Stimulated activated naive CD8-positive, alpha-beta T cell treated with anti-CD3 and anti-CD28 coated beads, Interleukin-15, amount 100 ng/mL, for 72 hours (primary cell): ENCODE measurements at regions not wholly inside any gene's neighbourhood (a gene's known extent, or its start where the extent isn't known, plus 50 kb on each side); places are given as distances from the start of the nearest gene placed in this dataset.
"Not testable (repeated sequence)": the region's sequence is repeated elsewhere in the genome, so short reads cannot be mapped to it uniquely, and the experiment has no call there.

ENCODE experiments used
- ATAC-seq: fragments of 150-1000 bp; cut with Tn5 transposase; 2 replicates; pipeline ENCODE4 v1.10.0; 2021; ENCODE audit warnings: mild to moderate bottlenecking, moderate library complexity
- DNase-seq, 2 donors: peaks; one replicate each; pipeline ENCODE4 v3.0.0; 2021 to 2022
- H3K27ac Mint-ChIP-seq, 2 donors: one replicate each; pipeline ENCODE4 v1.8.0; 2022; ENCODE audit warnings: mild to moderate bottlenecking in 2 of 2, mixed read lengths in 2 of 2, moderate library complexity in 2 of 2
- H3K27me3 Mint-ChIP-seq: one replicate; pipeline ENCODE4 v1.8.0; 2022; ENCODE audit warnings: mixed read lengths
- H3K4me1 Mint-ChIP-seq: one replicate; pipeline ENCODE4 v1.8.0; 2022; ENCODE audit warnings: mild to moderate bottlenecking, mixed read lengths
- H3K4me3 Mint-ChIP-seq, 2 donors: one replicate each; pipeline ENCODE4 v1.8.0; 2022; ENCODE audit warnings: mild to moderate bottlenecking in 2 of 2, mixed read lengths in 2 of 2, moderate library complexity in 1 of 2
- H3K9me3 Mint-ChIP-seq, 2 donors: one replicate each; pipeline ENCODE4 v1.8.0; 2022; ENCODE audit warnings: mixed read lengths in 2 of 2

DNA sequence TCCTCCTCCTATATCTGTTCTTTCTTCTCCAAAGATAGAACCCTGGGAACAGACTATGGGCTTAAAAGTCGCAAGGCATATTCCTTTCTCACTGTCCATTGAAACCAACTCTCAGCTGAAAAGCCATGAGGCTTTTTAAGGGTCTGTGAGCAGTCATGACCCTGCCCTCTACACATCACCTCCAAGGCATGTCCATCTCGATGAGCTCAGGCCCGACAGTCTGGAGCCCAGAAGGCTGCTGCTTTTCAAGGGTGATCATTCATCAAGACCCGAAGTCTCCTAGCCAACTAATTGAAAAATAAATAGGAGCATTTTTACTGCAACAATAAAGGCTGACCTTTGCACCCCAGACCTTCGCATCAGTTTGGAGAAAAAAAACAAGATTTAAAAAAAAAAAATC is 378.8 kb upstream of the NRSN1 start:
- no peak for DNase-seq
- no peaks in the 10 kb centered on the region for H3K27me3 Mint-ChIP-seq
- ATAC-seq = no peak
- H3K4me3 Mint-ChIP-seq = no peak overlapping the region
- no peak overlapping the region for H3K27ac Mint-ChIP-seq
- H3K9me3 Mint-ChIP-seq = no peaks in the 10 kb centered on the region
- H3K4me1 Mint-ChIP-seq = no peaks in the 10 kb centered on the region

DNA sequence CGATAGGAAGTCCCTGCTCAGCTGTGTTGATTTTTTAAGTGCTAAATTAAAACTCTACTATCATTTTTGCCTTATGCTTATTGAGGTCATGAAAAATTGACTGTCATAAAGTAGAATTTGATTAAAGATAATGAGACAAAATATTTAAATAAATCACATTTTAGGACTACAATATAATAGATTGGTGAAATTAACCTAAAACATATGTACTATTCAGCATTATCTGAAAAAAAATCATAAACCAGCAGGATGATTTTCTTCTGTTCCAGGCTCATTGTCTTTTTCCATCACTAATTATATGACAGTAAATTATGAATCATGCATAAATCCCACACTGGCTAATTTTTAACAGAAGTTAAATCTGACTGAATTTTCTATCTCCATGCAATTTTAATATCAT is 373.6 kb upstream of the NRSN1 start:
- no peak for DNase-seq
- Mint-ChIP-seq H3K9me3 (no peaks in the 10 kb centered on the region), H3K27ac (no peak overlapping the region), H3K4me1 (no peaks in the 10 kb centered on the region), H3K27me3 (no peaks in the 10 kb centered on the region), H3K4me3 (no peak overlapping the region)
- no peak for ATAC-seq

DNA sequence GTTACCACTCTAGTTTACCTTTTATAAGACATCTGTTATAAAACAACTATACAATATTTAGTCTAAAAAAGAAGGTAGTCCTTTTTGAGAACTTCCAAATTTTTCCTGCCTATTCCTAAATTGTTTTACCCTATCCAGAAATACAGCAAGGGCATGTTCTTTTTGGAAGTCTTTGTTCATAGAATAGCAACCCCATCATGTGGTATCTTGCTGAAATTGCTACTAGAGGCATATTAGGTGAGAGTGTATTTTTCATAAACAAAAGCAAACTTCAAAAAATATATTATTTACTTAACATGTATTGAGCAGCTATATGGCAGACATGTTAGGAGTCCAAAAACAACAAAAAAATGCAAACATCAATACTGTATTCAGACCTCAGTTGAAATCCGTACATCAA is 371.8 kb upstream of the NRSN1 start:
- Mint-ChIP-seq H3K9me3 (no peaks in the 10 kb centered on the region), H3K27me3 (no peaks in the 10 kb centered on the region), H3K27ac (no peak overlapping the region), H3K4me3 (no peak overlapping the region), H3K4me1 (no peaks in the 10 kb centered on the region)
- DNase-seq (no peak), ATAC-seq (no peak)

DNA sequence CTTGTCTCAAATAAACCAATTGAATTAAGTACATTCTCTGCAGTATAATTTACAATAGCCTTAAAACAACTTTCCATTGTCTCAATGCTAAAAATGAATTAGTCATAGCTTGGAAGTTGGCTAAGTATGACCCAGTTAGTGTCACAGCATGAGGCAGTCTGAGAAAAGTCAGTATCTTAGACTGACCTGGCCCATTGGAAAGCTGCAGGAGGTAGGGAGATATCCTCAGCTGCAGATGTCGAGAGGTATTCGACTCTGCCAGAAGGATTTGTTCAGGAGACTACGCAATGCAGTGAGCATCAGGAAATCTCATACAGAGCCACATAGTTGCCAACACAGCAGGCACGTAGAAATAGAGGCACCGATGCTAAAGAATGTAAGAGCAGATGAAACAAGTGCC is 350.9 kb upstream of the NRSN1 start:
- Mint-ChIP-seq H3K27ac (no peak overlapping the region), H3K9me3 (no peaks in the 10 kb centered on the region), H3K4me1 (no peaks in the 10 kb centered on the region), H3K4me3 (no peak overlapping the region), H3K27me3 (no peaks in the 10 kb centered on the region)
- DNase-seq (no peak), ATAC-seq (no peak)

DNA sequence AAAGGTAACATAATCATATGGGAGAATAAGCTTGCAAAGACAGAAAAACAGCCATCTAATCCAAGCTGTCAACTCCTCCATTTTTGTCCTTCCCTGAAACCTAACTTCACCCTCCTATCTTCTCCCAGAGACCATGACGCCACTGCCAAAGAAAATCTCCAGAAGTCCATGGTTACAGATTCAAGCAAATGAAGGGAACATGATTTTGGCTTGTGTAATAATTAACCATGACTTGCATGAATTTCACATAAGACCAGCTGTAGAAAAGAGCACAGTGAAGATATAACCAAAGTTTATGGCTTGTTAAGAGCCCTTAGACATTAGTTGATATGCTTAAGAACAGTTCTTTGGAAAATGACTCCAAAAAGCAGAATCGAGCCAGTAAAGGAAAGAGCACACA is 342.1 kb upstream of the NRSN1 start:
- no peak for ATAC-seq
- H3K27me3 Mint-ChIP-seq = no peaks in the 10 kb centered on the region
- H3K27ac Mint-ChIP-seq = no peak overlapping the region
- no peak for DNase-seq
- no peaks in the 10 kb centered on the region for H3K4me1 Mint-ChIP-seq
- no peaks in the 10 kb centered on the region for H3K9me3 Mint-ChIP-seq
- H3K4me3 Mint-ChIP-seq = no peak overlapping the region

DNA sequence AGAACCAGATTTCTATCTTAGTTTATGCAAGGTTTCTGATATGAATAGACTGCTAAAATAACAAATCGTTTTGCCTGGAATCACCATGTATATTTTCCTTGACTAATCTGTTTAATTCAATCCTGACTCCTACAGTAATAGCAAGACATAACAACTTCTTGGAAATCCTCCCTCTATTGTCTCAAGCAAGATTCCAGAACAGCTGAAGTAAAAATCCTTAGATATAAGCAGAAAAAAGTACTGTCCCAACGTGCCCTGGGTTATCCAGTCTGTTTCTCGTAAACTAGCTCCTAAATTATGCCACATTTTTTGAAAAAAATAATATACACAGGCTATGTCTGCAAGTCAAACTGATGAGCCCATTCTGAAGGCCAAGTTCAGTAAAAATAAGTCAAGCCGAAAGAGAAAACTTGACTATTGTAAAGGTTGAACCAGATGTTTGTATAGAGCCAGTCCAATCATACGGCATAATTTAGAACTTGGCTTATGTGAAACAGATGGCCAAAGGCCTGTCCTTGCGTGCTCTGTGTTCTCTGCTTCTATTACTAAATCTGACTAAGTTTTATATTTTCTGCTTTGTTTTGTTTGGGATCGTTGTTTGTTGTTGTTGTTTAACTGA is 341.6 kb upstream of the NRSN1 start:
- Mint-ChIP-seq H3K9me3 (no peaks in the 10 kb centered on the region), H3K4me3 (no peak overlapping the region), H3K27me3 (no peaks in the 10 kb centered on the region), H3K27ac (no peak overlapping the region), H3K4me1 (no peaks in the 10 kb centered on the region)
- DNase-seq (no peak), ATAC-seq (no peak)

DNA sequence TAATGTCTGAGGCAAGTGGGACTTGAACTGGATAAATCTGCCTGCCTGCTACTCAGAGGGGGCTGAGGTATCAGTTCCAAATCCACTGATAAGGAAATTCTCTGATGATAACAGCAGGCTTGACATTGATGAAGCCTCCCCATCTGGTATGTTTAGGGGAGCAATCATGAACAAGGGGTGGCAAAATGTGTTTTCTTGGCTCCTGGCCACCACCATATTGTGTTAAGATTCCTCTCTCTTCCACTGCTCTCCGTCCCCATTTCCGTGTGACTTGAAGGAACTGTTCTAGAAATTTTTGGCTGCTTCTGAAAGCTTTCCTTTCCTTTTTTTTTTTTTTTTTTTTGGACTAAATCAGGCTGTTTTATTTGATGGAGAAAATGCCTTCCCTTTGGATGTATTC is 335.3 kb upstream of the NRSN1 start:
- Mint-ChIP-seq H3K4me1 (no peaks in the 10 kb centered on the region), H3K27ac (no peak overlapping the region), H3K9me3 (peaks cover 0 to 6% of the 10 kb centered on the region in 2 donors), H3K4me3 (no peak overlapping the region), H3K27me3 (no peaks in the 10 kb centered on the region)
- ATAC-seq (no peak), DNase-seq (no peak)

DNA sequence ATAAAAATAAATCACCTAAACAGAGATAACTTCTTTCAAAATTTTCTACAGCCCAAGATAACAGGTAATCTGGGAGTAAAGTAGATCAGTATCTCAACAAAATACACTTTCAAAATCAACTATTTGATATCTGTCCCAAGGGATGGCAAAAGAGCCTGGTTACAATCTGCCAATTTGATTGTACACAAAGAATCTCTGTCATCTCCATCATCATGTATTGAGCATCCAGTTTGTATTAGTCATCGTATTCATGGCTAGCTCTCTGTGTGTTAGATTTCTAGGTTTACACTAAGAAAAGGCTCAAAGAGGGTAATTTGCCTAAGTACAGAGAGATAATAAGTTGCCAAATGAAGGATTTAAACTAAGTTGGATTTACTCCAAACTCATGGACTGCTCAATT is 329.0 kb upstream of the NRSN1 start:
- ATAC-seq (no peak), DNase-seq (no peak)
- Mint-ChIP-seq H3K4me1 (no peaks in the 10 kb centered on the region), H3K27ac (no peak overlapping the region), H3K9me3 (no peaks in the 10 kb centered on the region), H3K4me3 (no peak overlapping the region), H3K27me3 (no peaks in the 10 kb centered on the region)

DNA sequence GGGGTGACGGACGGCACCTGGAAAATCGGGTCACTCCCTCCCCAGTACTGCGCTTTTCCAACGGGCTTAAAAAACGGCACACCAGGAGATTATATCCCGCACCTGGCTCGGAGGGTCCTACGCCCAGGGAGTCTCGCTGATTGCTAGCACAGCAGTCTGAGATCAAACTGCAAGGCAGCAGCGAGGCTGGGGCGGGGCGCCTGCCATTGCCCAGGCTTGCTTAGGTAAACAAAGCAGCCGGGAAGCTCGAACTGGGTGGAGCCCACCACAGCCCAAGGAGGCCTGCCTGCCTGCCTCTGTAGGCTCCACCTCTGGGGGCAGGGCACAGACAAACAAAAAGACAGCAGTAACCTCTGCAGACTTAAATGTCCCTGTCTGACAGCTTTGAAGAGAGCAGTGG is 321.7 kb upstream of the NRSN1 start:
- not testable (repeated sequence) for H3K4me1 Mint-ChIP-seq, H3K27me3 Mint-ChIP-seq

DNA sequence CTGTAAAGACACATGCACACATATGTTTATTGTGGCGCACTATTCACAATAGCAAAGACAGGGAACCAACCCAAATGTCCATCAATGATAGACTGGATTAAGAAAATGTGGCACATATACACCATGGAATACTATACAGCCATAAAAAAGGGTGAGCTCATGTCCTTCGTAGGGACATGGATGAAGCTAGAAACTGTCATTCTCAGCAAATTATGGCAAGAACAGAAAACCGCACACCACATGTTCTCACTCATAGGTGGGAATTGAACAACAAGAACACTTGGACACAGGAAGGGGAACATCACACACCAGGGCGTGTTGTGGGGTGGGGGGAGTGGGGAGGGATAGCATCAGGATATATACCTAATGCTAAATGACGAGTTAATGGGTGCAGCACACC is 304.9 kb upstream of the NRSN1 start:
- not testable (repeated sequence) for ATAC-seq, DNase-seq, H3K27me3 Mint-ChIP-seq, H3K4me1 Mint-ChIP-seq, H3K4me3 Mint-ChIP-seq, H3K27ac Mint-ChIP-seq
- peaks cover 4 to 21% of the 10 kb centered on the region in 2 donors for H3K9me3 Mint-ChIP-seq

More for the DNA sequence above, 321.7 kb upstream of the NRSN1 start:
- ATAC-seq, H3K9me3 Mint-ChIP-seq, H3K4me3 Mint-ChIP-seq, H3K27ac Mint-ChIP-seq, DNase-seq: not testable (repeated sequence)

DNA sequence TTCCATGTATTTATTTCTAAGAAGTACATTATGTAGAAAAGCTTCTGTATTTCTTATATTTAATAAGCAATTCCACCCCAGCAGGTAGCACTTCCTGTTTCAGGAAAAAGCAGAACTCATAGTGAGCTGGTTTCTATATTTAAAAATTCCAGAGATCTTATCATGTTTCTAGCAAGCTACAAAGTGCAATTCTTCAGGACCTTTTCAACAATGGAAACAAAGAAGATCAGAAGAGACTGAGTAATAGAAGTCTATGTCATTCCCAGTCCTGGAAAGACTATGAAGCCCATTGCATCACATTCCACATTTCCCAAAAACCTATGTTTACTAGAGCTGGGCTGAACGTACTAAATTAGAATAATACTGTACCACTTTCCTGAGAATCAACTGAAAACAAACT is 302.6 kb upstream of the NRSN1 start:
- ATAC-seq (no peak), DNase-seq (no peak)
- H3K4me1 Mint-ChIP-seq = no peaks in the 10 kb centered on the region
- no peak overlapping the region for H3K27ac Mint-ChIP-seq
- H3K9me3 Mint-ChIP-seq = peaks cover 1 to 16% of the 10 kb centered on the region in 2 donors
- no peaks in the 10 kb centered on the region for H3K27me3 Mint-ChIP-seq
- H3K4me3 Mint-ChIP-seq = no peak overlapping the region

DNA sequence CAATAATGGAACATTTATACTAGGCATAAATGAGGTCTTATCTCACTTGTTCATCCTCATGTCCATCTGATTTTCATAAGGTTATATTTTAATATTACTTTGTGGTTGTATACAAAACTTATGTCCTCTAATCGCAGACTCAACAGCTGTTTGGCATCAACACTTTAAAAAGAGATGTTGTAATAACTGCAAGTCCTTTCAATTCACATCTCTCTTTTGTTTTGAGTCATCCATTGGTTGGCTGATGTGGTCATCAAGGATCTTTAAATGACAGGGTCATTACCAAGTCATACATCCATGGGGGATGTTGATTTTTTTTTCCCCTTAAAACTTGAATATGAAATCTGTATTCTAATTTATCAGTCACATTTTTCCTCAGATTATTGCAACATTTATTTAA is 299.4 kb upstream of the NRSN1 start:
- Mint-ChIP-seq H3K27ac (no peak overlapping the region), H3K4me1 (no peaks in the 10 kb centered on the region), H3K4me3 (no peak overlapping the region), H3K27me3 (no peaks in the 10 kb centered on the region), H3K9me3 (peaks cover 5 to 8% of the 10 kb centered on the region in 2 donors)
- no peak for DNase-seq
- no peak for ATAC-seq

DNA sequence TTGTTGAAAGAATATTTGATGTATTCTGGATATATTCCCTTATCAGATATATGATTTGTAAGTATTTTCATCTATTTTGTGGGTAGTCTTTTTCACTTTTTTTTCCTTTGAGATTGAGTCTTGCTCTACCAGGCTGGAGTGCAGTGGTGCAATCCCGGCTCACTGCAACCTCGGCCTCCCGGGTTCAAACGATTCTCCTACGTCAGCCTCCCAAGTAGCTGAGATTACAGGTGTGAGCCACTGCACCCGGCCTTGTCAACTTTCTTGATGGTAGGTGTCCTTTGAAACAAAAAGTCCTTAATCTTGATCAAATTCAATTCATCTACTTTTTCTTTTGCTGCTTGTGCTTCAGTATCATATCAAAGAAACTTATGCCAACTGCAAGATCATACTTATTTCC is 297.2 kb upstream of the NRSN1 start:
- no peaks in the 10 kb centered on the region for H3K4me1 Mint-ChIP-seq
- ATAC-seq = no peak
- H3K9me3 Mint-ChIP-seq = peaks cover 5 to 8% of the 10 kb centered on the region in 2 donors
- no peak for DNase-seq
- no peak overlapping the region for H3K27ac Mint-ChIP-seq
- no peaks in the 10 kb centered on the region for H3K27me3 Mint-ChIP-seq
- H3K4me3 Mint-ChIP-seq = no peak overlapping the region

DNA sequence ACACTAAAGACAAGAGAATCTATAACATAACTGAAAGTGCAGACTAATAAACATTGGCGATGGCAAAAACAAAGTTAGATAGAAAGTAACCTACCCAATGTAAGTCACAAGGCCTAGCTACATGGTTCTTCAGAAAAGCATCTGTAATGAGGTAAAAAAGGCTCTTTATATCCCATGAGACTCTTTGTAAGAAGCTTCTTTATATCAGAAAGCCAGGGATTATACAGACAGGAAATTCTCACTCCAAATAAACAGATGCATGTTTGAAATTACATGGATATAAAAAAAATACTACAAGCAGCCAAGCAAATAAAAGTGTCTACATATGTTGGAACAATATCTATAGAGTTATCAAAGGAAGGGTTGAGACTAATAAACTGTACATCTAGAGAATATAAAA is 284.9 kb upstream of the NRSN1 start:
- DNase-seq (no peak), ATAC-seq (no peak)
- Mint-ChIP-seq H3K9me3 (no peaks in the 10 kb centered on the region), H3K4me1 (no peaks in the 10 kb centered on the region), H3K4me3 (no peak overlapping the region), H3K27ac (no peak overlapping the region), H3K27me3 (no peaks in the 10 kb centered on the region)

DNA sequence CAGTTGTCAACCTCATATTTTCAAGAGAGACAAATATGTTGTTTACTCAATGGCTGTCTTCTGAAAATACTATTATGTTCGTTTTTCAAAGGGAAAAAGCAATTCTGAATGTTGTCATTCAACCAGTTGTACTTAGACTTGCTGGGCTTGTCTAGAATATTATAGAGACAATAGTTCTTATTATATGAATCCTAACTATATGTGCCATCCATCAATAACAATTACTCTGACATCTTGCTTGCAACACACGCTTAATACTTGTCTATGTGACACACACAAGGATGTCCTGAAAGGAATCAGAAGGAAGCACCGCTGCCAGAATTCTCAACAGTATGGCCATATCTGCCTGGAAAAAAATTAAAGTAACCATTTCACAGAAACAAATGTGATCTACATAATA is 283.3 kb upstream of the NRSN1 start:
- Mint-ChIP-seq H3K4me1 (no peaks in the 10 kb centered on the region), H3K27ac (no peak overlapping the region), H3K27me3 (no peaks in the 10 kb centered on the region), H3K9me3 (peaks cover 0 to 6% of the 10 kb centered on the region in 2 donors), H3K4me3 (no peak overlapping the region)
- no peak for DNase-seq
- ATAC-seq = no peak

DNA sequence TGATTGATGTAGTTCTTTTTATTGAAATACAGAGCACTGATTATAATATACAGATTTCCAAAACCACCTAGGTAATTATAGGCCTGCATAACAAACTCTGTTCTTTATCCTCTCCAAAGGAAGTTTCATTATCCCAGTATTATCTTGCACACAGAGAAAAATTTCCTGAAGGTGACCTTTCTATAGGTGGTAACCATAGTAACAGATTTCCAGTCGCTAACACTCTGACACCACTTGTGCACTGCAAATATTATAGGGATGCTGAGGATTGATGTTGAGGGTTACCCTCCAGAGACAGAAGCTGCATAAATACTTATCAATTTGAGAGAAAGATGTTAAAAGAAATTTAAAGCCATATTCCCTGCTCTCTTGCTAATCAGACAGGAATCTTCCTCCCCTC is 274.5 kb upstream of the NRSN1 start:
- Mint-ChIP-seq H3K9me3 (peaks cover 0 to 5% of the 10 kb centered on the region in 2 donors), H3K27ac (no peak overlapping the region), H3K4me3 (no peak overlapping the region), H3K27me3 (no peaks in the 10 kb centered on the region), H3K4me1 (no peaks in the 10 kb centered on the region)
- no peak for ATAC-seq
- DNase-seq = no peak

DNA sequence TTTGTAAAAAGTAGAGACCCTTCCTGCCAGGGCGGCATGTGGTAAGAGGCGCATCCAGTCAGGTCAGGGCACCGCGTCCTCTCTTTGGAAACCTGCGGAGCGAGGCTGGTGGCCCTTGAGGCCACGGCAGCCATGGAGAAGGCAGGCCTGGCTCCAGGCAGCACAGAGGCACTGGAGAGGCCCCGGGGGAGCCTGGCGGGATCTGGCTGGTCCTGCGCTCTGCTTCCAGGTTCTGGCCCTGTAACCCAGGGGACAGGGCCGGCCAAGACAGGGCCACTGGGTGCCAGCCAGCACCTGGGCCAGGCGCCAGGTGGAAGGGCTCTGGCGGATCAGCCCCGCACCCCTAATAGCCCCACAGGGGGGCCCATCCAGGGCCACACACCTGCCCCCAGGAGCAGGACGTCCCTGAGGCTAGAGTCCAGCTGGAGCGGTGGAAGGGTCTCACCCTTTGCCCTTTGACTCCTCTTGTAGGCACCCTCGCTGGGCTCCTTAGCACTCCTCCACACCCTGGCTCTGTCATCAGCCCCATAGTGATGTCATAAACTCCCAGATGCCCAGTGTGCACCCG is 272.4 kb upstream of the NRSN1 start:
- ATAC-seq, H3K4me1 Mint-ChIP-seq, H3K27me3 Mint-ChIP-seq, H3K27ac Mint-ChIP-seq, H3K4me3 Mint-ChIP-seq, DNase-seq: not testable (repeated sequence)
- H3K9me3 Mint-ChIP-seq = peaks cover 7 to 12% of the 10 kb centered on the region in 2 donors
